BJ (cell line): ENCODE measurements at regions not wholly inside any gene's neighbourhood (a gene's known extent, or its start where the extent isn't known, plus 50 kb on each side); places are given as distances from the start of the nearest gene placed in this dataset.

ENCODE experiments used
- CTCF ChIA-PET: fragments of 350-600 bp; formaldehyde crosslinking; extraction: SDS; loops from one replicate; lab custom pipeline; 2021; ENCODE audit warnings: antibody characterized with exemption, inconsistent platforms; lab: Yijun Ruan, JAX
- POLR2A ChIA-PET: fragments of 300-600 bp; sonication (Branson Sonifier 250); formaldehyde crosslinking; extraction: SDS; loops from one replicate; lab custom pipeline; 2021; ENCODE audit warnings: antibody characterized with exemption; lab: Charles Lee
- DNase-seq: peaks from one replicate; pipeline ENCODE4 v3.0.0-alpha.2; 2011; ENCODE audit warnings: low read depth
- H3K27me3 ChIP-seq: 2 replicates; pipeline ENCODE4 v1.6.0; 2011; ENCODE audit warnings: low read length; ENCODE audit not compliant: control insufficient read depth, insufficient read depth
- H3K36me3 ChIP-seq: 2 replicates; pipeline ENCODE4 v1.5.1; 2011; ENCODE audit warnings: low read length; ENCODE audit not compliant: control insufficient read depth, insufficient read depth
- H3K4me3 ChIP-seq: 2 replicates; pipeline ENCODE4 v1.5.1; 2011; ENCODE audit warnings: low read depth, mild to moderate bottlenecking, control low read depth, low read length
- CTCF ChIP-seq: IDR thresholded peaks from 2 replicates; pipeline ENCODE4 v1.5.1; 2011; ENCODE audit warnings: low read depth, mild to moderate bottlenecking, control low read depth, inconsistent platforms, low read length, moderate library complexity; ENCODE audit not compliant: insufficient read depth

GRCh38 chr11:39724404-39724803 lies 1735.0 kb downstream of the LRRC4C start:
- POLR2A ChIA-PET, result no interaction called here
- TF ChIP-seq CTCF, result no peak
- CTCF ChIA-PET, result no interaction called here
- no peak for DNase-seq
- Histone ChIP-seq H3K27me3 (no peaks in the 10 kb centered on the region), H3K4me3 (no peak overlapping the region), H3K36me3 (no peaks in the 10 kb centered on the region)

DNA sequence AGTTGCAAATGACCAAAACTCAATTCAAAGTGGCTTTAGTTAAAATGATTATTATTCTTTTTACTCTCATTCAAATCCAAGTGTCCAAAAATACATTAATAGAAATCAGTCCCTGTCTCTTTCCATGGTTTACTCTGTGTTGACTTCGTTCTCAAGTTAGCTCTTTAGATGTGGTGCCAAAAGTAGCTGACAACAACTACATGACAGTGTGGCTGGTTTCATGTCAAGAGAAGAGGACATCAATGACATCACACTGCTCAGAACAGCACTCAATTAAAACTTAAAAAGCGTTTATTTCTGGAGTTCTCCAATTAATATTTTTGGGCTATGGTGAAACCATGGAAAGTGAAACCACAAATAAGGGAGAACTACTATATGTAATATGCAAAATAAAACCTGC lies 1746.9 kb downstream of the LRRC4C start:
- Histone ChIP-seq H3K4me3 (no peak overlapping the region), H3K27me3 (no peaks in the 10 kb centered on the region), H3K36me3 (no peaks in the 10 kb centered on the region)
- CTCF ChIA-PET, result no interaction called here
- TF ChIP-seq CTCF, result no peak
- POLR2A ChIA-PET, result no interaction called here
- no peak for DNase-seq

DNA sequence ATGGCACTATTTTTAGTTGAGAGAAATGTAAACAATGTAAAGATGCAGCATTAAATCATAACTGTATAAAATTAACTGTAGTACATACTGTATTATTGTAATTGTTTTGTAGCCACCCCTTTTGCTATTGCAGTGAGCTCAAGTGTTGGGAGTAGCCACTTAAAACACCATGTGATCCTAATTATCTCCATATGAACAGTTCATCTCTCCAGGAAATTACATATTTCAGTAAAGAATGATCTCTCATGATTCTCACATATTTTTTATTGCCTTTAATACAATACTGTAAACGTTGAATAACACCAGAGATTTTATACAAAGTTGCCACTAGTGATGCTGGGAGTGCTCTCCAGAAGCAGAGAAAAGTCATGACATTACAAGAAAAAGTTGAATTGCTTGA lies 1768.6 kb downstream of the LRRC4C start:
- ChIA-PET POLR2A (no interaction called here), CTCF (no interaction called here)
- DNase-seq, result no peak
- no peaks in the 10 kb centered on the region for H3K36me3 ChIP-seq
- no peaks in the 10 kb centered on the region for H3K27me3 ChIP-seq
- H3K4me3 ChIP-seq, result no peak overlapping the region
- TF ChIP-seq CTCF, result no peak

- Histone ChIP-seq H3K27me3 (no peaks in the 10 kb centered on the region), H3K36me3 (no peaks in the 10 kb centered on the region), H3K4me3 (no peak overlapping the region)
- TF ChIP-seq CTCF, result no peak
- POLR2A ChIA-PET, result no interaction called here
- no peak for DNase-seq
- CTCF ChIA-PET, result no interaction called here
Measured at GRCh38 chr11:39683951-39684554, 1775.4 kb downstream of the LRRC4C start.

DNA sequence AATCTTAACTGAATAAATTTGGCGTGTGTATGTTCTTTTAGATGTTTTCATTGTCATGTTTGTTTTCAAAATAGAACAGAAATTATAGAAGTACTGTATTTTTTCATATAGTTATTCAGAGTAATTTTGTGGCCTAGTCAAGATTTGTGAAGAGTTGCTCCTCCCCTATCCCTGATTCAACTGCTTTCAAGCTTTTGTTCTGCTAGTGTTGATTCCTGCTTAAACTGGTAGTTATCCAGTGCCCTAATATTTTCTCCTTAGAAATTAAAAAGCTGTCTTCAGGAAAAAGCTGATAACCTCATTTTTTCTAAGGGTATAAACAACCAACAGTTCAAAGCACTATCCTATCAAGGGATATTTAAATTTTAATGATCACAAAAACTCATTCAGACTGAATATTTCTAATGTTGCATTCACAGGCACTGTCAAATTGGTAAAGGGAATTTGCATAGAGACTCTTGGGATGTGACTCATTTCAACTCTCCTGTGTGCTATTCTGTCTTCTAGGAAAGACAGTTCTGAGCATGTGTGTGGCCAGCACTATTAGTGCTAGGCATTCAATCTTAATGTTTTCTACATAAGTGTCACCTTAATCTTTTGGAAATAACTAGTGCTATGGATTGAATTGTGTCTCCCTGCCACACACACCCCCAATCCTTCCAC lies 1776.0 kb downstream of the LRRC4C start:
- H3K27me3 ChIP-seq, result no peaks in the 10 kb centered on the region
- no peak for TF ChIP-seq CTCF
- H3K36me3 ChIP-seq, result no peaks in the 10 kb centered on the region
- no peak for DNase-seq
- POLR2A ChIA-PET, result no interaction called here
- no peak overlapping the region for H3K4me3 ChIP-seq
- CTCF ChIA-PET, result no interaction called here
